Rectal smooth muscle tissue (tissue), 1 donor: ENCODE measurements at regions not wholly inside any gene's neighbourhood (a gene's known extent, or its start where the extent isn't known, plus 50 kb on each side); places are given as distances from the start of the nearest gene placed in this dataset.

Experiments
- H3K27ac ChIP-seq: one replicate; pipeline ENCODE4 v1.7.0; 2013; ENCODE audit warnings: low read depth, low read length, inconsistent platforms
- H3K27me3 ChIP-seq: one replicate; pipeline ENCODE4 v1.7.0; 2013; ENCODE audit warnings: low read length; ENCODE audit not compliant: control insufficient read depth, insufficient read depth
- H3K36me3 ChIP-seq: one replicate; pipeline ENCODE4 v1.7.0; 2013; ENCODE audit warnings: low read length; ENCODE audit not compliant: control insufficient read depth, insufficient read depth
- H3K4me1 ChIP-seq: one replicate; pipeline ENCODE4 v1.7.0; 2013; ENCODE audit warnings: low read length; ENCODE audit not compliant: control insufficient read depth, insufficient read depth
- H3K4me3 ChIP-seq: one replicate; pipeline ENCODE4 v1.7.0; 2013; ENCODE audit warnings: low read length
- H3K9ac ChIP-seq: one replicate; pipeline ENCODE4 v1.7.0; 2013; ENCODE audit warnings: low read length

GRCh38 chr5:125554355-125554754 lies 807.9 kb upstream of the ZNF608 start:
- H3K27ac ChIP-seq, result no peak overlapping the region
- H3K9ac ChIP-seq, result no peak overlapping the region
- H3K36me3 ChIP-seq, result no peaks in the 10 kb centered on the region
- no peak overlapping the region for H3K4me3 ChIP-seq
- peaks cover 1% of the 10 kb centered on the region for H3K4me1 ChIP-seq
- no peaks in the 10 kb centered on the region for H3K27me3 ChIP-seq

- no peak overlapping the region for H3K9ac ChIP-seq
- H3K36me3 ChIP-seq, result no peaks in the 10 kb centered on the region
- H3K4me1 ChIP-seq, result no peaks in the 10 kb centered on the region
- H3K27ac ChIP-seq, result no peak overlapping the region
- H3K4me3 ChIP-seq, result no peak overlapping the region
- no peaks in the 10 kb centered on the region for H3K27me3 ChIP-seq
Observed at GRCh38 chr5:125555591-125555990, 809.2 kb upstream of the ZNF608 start.

DNA sequence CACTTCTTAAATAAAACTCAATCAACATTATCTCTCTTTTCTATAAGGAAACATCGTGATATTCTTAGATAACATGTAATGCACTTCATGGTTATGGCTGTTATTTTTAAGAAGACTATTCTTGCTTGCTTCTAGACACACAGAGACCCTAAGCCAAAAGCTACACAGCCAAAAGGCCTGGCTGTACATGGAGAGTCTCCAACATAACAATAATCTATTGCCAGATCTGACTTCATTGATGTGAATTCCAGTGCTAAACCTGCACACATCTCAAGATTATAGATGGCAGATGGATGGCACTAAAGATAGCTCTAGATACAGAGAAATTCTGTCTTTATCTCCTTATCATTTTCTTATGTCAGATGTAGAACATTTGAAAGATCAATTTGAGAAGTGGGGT lies 811.6 kb upstream of the ZNF608 start:
- H3K9ac ChIP-seq, result no peak overlapping the region

DNA sequence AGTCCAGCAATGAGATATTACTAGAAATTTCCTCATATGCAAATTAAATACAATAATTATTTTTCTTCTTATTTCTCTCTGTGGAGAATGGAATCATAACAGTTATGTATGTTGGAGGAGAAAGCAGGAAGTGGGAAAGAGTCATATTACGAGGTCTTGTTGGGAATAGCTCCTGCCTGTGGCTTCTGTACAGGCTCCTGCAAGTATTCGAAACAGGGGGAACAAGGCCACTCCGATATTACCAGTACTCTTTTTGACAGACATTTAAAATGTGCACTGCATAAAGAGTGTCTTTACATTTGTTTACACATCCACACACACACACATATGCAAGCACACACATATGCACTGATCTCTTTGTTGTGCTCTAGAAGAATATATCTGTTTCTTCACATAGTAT lies 812.0 kb upstream of the ZNF608 start:
- H3K27ac ChIP-seq, result no peak overlapping the region
- H3K36me3 ChIP-seq, result no peaks in the 10 kb centered on the region
- H3K27me3 ChIP-seq, result no peaks in the 10 kb centered on the region
- H3K4me3 ChIP-seq, result no peak overlapping the region
- no peaks in the 10 kb centered on the region for H3K4me1 ChIP-seq
- H3K9ac ChIP-seq, result no peak overlapping the region

More for the DNA sequence above, 811.6 kb upstream of the ZNF608 start:
- Histone ChIP-seq H3K36me3 (no peaks in the 10 kb centered on the region), H3K27me3 (no peaks in the 10 kb centered on the region), H3K27ac (no peak overlapping the region), H3K4me3 (no peak overlapping the region), H3K4me1 (no peaks in the 10 kb centered on the region)

GRCh38 chr5:125559296-125559695 lies 812.9 kb upstream of the ZNF608 start:
- H3K4me1 ChIP-seq, result no peaks in the 10 kb centered on the region
- H3K4me3 ChIP-seq, result no peak overlapping the region
- no peaks in the 10 kb centered on the region for H3K27me3 ChIP-seq
- H3K27ac ChIP-seq, result no peak overlapping the region
- H3K36me3 ChIP-seq, result no peaks in the 10 kb centered on the region
- H3K9ac ChIP-seq, result no peak overlapping the region

DNA sequence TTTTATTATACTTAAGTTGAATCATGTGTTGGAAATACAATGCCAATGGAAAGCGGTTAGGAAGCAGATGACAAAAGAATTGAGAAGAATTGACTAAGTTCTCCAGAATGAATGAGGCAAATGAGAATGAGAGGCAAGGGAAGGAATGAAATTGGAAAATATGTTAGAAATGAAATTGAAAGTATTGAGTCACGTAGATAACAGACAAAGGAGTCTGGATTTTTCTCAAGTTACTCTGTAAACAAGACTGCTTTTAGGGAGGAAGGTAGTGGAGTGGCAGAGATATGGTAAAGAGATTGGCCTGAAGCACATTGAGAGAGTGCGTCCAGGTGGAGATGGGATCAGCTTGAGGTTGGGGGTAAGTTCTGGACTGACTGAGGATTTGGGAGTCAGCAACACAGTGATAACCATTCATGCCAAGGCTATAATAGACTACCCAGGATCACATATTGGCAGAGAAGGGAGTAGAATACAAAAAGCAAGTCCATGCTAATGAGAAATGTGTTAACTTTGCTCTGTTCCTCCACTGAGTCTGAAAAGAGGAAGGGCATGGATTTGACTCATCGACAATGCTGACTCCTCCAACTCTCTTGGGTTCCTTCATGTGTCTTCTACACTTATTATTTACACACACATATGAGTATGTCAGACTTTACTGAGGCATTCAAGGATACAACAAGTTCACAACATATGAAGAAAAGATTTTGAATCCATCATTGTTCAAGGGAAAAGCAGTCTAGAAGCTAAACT lies 814.2 kb upstream of the ZNF608 start:
- Histone ChIP-seq H3K4me3 (no peak overlapping the region), H3K27ac (no peak overlapping the region), H3K4me1 (no peaks in the 10 kb centered on the region), H3K27me3 (no peaks in the 10 kb centered on the region), H3K9ac (no peak overlapping the region), H3K36me3 (no peaks in the 10 kb centered on the region)

- H3K4me1 ChIP-seq, result no peaks in the 10 kb centered on the region
- no peak overlapping the region for H3K9ac ChIP-seq
- no peak overlapping the region for H3K27ac ChIP-seq
- H3K27me3 ChIP-seq, result no peaks in the 10 kb centered on the region
- H3K36me3 ChIP-seq, result no peaks in the 10 kb centered on the region
- no peak overlapping the region for H3K4me3 ChIP-seq
Observed at GRCh38 chr5:125564317-125564975, 818.0 kb upstream of the ZNF608 start.

- Histone ChIP-seq H3K36me3 (no peaks in the 10 kb centered on the region), H3K4me1 (no peaks in the 10 kb centered on the region), H3K4me3 (no peak overlapping the region), H3K27ac (no peak overlapping the region), H3K27me3 (no peaks in the 10 kb centered on the region), H3K9ac (no peak overlapping the region)
Observed at GRCh38 chr5:125574491-125575044, 828.1 kb upstream of the ZNF608 start.

DNA sequence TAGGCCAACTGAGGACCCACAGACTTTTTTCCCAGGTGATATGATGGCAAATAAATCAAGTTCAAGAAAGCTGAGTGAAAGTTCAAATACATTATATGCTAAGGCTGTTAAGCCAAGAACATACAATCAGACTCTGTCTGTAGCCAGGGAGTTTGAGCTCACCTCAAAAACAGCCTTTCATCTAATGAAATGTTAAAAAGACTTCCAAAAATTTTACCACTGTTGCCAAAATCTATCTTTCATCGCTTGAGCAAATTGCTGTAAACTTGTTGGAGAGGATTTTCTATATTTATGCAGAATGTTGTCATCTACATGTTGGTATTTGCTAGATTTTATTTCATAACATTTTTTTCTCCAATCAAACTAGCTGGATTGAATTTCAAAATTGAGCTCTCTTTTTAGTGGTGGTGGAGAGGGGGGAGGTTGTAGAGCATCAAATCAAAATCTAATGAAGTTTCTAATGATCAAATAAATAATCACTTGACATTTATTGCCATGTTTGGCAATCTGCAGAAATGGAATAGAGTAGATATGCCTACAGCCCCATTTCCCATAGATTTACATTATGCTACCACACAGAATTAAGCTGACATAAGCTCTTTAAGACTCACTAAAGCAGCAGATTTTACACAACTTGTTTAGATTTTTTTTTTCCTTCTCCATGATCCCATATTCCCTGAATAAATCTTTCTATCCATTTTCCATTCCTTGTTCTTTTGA lies 828.9 kb upstream of the ZNF608 start:
- no peaks in the 10 kb centered on the region for H3K27me3 ChIP-seq
- H3K36me3 ChIP-seq, result no peaks in the 10 kb centered on the region
- no peak overlapping the region for H3K4me3 ChIP-seq
- H3K4me1 ChIP-seq, result no peaks in the 10 kb centered on the region
- no peak overlapping the region for H3K9ac ChIP-seq
- H3K27ac ChIP-seq, result no peak overlapping the region

DNA sequence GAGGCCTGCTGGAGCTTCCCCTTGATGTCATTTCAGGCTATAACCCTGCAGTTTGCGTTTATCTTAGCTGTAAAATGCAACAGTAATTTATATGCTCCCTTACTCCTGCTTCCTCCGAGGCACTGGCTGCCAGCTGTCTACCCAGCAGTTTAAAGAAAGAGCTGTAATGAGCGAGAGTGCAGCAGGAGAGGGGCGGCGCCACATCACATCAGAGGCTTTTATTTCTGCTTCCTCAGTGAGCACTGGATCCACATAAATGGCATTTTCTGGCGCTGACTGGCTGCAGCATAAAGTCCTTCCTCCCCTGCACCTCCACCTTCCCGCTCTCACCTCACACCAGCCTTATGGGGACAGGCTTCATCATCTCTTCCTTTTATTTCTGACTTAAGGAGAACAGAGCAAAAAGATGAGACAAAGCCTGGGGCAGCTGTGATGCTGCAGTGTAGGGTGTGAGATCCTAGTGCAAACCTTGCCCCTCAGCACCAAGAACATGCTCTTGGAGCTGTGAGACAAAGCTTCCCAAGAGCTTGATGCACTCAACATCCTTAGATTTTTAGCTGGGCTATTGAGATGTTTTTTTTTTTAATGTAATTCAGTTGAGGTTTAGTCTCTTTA lies 829.6 kb upstream of the ZNF608 start:
- Histone ChIP-seq H3K9ac (no peak overlapping the region), H3K4me3 (no peak overlapping the region), H3K4me1 (no peaks in the 10 kb centered on the region)

DNA sequence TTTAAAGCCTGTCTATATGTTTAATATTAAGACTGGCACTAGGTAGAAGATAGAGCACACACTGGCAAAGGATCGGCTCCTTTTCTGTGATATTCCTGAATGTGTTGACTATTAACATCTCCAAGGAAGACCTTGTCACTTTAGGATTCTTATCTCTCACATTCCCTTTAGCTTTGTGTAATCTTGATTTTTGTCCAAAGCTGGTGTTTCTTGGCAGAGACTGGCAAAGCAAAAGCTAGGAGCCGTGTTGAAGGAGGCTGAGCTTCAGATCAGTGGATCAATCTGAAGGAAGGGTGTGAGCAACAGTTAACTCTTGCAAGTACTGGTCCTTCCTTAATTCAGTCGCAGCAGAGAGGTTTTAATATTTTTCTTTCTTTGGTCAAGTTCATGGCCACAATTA lies 830.4 kb upstream of the ZNF608 start:
- H3K9ac ChIP-seq, result no peak overlapping the region
- no peaks in the 10 kb centered on the region for H3K27me3 ChIP-seq
- H3K27ac ChIP-seq, result no peak overlapping the region
- H3K4me3 ChIP-seq, result no peak overlapping the region
- H3K36me3 ChIP-seq, result no peaks in the 10 kb centered on the region
- H3K4me1 ChIP-seq, result peaks cover 3% of the 10 kb centered on the region

More for the DNA sequence above, 829.6 kb upstream of the ZNF608 start:
- Histone ChIP-seq H3K27ac (no peak overlapping the region), H3K27me3 (no peaks in the 10 kb centered on the region), H3K36me3 (no peaks in the 10 kb centered on the region)

- Histone ChIP-seq H3K4me1 (peaks cover 5% of the 10 kb centered on the region), H3K36me3 (no peaks in the 10 kb centered on the region), H3K27me3 (no peaks in the 10 kb centered on the region)
Observed at GRCh38 chr5:125578551-125578950, 832.1 kb upstream of the ZNF608 start.

More at GRCh38 chr5:125578551-125578950, 832.1 kb upstream of the ZNF608 start:
- Histone ChIP-seq H3K9ac (no peak overlapping the region), H3K27ac (no peak overlapping the region), H3K4me3 (no peak overlapping the region)
